ENCODE measurements at regions not wholly inside any gene's neighbourhood (a gene's known extent, or its start where the extent isn't known, plus 50 kb on each side); places are given as distances from the start of the nearest gene placed in this dataset.
A peak's percentile ranks its signal among the peaks of the same experiment; 100 is the strongest.

DNA sequence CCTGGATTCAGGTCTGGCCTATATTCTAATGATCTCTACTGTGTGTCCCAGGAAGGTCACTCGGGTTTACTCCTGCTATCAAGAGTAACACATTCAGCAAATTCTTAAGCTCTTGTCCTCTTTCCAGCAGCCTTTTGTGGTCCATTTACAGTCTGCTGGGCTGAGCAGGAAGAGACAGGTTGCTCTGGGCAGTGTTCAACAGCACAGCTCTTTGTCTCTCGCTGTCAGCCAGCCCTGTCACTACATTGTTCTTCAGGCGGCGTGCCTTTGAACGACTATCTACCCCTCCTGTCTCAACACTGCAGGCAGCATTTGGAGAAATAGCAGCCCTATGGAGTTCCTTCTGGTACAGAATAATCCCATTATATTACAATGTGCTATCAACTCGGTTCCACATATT is 192.2 kb upstream of the TBX20 start:
- no peak for DNase-seq

DNA sequence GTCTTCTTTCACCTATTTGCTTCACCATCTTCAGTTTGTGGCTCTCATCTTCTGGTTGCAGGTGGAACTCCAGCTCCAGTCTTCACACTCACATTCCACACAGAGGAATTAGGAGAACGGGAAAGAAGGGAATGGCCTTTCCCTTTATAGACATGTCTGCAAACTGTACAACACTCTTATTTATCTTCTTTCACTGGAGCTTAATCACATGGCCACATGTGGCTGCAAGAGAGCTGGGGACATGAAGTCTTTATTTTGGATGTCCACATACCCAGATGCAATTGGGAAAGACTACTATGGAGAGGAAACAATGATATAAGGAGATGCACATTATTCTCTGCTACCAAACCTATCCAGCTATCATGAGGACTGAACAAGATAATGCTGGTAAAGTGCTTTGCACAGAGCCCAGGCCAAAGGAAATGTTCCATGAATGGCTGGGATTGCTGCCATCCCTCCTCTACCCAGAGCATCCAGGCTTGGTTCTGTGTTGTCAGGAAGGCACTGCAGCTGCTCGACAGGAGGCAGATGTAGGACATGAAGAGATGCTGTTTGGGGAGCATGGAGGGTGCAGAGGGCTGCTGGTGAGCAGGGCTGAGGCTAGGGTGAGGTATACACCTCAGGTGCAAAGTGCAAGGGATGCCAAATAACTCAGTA is 183.8 kb upstream of the TBX20 start:
- DNase-seq: no peak

DNA sequence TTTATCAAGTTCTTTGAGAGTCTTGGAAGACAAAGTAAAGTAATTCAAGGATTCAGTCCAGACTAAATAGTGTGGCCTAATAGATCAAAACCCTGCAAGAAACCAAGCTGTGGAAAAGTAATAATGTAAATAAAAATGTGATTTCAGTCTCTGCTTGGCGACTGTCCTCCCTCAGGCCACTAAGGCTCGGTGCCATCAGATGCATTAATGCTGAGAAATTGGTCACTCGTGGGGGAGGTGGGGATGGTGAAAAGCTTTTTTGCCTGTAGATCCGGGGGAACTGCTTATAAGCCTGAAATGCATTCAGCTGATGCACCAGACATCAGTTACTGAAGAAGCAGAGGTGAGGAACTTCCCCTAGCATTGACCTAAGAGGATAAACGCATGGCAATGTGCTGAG is 182.6 kb upstream of the TBX20 start:
- no peak for DNase-seq

- no peak for DNase-seq
These were observed 176.8 kb upstream of the TBX20 start for GRCh38 chr7:35430547-35431153.

DNA sequence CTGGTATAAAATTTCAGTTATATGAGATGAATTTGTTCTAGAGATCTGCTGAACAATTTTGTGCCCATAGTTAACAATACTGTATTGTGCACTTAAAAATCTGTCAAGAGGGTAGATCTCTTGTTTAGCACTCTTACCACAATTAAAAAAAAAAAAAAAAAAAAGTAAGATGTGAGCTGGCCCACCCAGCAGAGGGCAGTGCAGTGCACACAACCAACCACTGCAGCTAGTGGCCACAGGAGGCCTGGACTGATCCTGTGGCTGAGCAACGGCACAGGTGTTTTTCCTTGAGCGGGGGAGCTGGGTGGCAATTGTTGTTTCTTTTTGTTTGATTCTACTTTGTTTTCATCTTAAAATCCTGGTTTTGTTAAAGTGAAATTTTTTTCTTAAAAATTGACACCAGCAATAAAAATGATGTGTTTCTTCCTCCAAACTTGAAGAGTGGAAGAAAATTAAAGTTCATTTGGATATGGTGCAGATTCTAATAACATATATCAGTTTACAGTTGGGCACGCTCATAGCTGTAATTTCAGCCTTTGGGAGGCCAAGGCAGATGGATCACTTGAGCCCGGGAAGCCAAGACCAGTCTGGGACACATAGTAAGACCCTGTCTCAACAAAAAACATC is 171.1 kb upstream of the TBX20 start:
- peak; percentile 23 for DNase-seq

- DNase-seq: no peak
These were observed 170.5 kb upstream of the TBX20 start for GRCh38 chr7:35424440-35424839.

GRCh38 chr7:35422715-35423114 is 168.8 kb upstream of the TBX20 start:
- DNase-seq: no peak

GRCh38 chr7:35420656-35421055 is 166.8 kb upstream of the TBX20 start:
- no peak for DNase-seq

- DNase-seq: no peak
These were observed 165.5 kb upstream of the TBX20 start for GRCh38 chr7:35419391-35419755.

DNA sequence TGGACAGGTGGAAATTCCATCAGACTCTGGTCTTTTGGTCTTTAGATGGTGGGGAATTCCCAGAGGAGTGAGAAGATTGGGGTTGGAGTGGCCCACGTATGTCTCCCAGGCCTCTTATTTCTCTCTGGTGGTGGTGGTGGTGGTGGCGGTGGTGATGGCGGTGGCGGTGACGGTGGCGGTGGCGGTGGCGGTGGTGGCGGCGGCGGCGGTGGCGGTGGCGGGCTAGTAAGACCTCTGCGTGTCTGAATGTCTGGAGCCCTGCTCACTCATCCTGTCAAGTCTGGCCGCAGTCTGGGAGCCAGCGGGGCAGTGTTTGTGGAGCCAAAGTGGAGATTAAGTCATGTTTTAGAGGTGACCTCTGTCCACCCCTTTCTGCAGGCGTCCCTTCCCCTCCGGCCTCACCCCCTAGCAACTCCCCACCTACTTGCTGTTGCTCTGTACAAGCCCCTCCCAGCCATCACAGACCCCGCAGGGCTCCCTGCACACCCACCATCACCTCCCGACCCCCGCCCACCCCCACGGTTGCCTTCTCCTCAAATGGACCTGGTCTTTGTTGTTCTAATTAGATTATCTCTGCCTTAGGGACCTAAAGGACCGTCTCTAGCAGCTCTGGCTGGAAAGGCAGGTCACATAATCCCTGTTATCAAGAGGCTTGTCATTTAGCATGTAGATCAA is 165.0 kb upstream of the TBX20 start:
- DNase-seq: no peak

DNA sequence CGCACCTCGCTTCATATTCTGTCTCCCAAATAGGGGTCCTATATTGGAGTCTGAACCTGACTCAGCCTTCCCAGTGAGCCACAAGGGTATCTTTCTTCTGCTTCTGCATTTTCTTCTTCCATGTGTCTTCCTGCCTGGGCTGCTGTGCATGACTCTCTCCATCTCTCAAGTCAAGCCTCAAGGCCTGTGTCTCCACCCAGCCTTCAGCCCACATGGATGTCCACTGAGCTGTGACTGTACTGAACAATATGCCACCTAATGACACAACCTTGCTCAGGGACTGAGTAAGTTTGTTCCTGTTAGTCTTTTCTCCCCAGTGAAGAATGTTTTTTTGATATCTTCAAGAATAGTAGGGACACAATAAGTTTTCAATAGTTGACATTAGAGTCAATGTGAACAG is 162.7 kb upstream of the TBX20 start:
- DNase-seq: no peak

- no peak for DNase-seq
These were observed 161.5 kb upstream of the TBX20 start for GRCh38 chr7:35415411-35415822.

- DNase-seq: no peak
These were observed 157.4 kb upstream of the TBX20 start for GRCh38 chr7:35411331-35411730.

- DNase-seq: no peak
These were observed 151.6 kb upstream of the TBX20 start for GRCh38 chr7:35405461-35405860.

GRCh38 chr7:35401217-35401879 is 147.4 kb upstream of the TBX20 start:
- no peak for DNase-seq

DNA sequence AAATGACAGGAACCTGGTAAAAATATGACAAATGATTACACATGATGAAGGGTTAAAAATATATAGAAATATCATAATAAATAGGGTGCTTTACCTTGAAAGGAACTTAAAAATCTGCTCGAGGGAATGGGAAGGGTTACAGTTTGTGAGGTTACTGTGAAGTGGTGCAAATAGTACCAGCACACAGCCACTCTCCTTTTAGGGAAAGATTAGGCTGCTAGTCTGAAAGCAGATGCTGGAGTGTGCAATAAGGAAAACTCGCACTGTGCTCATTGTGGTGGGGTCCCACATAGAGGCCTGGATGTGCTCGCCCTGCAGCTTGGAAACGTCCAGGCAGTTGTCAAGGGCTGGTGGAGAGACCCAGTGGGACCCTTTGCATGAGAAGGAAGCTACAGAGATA is 145.9 kb upstream of the TBX20 start:
- no peak for DNase-seq

DNA sequence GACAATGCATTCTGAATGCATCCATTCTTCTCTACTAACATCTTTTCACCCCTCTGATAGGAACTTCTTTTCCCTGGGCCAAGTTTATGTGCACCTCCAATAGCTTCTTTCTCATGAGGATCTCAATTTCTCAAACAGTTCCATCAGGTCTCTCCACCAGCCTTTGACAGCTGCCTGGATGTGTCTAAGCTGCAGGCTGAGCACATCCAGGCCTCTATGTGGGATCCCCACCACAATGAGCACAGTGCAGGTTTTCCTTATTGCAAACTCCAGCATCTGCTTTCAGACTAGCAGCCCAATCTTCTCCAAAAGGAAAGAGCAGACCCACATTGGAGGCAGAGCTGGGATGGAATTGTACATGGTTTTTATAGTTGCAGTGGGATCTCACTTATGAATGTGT is 145.3 kb upstream of the TBX20 start:
- no peak for DNase-seq

- no peak for DNase-seq
These were observed 144.6 kb upstream of the TBX20 start for GRCh38 chr7:35398518-35398917.

DNA sequence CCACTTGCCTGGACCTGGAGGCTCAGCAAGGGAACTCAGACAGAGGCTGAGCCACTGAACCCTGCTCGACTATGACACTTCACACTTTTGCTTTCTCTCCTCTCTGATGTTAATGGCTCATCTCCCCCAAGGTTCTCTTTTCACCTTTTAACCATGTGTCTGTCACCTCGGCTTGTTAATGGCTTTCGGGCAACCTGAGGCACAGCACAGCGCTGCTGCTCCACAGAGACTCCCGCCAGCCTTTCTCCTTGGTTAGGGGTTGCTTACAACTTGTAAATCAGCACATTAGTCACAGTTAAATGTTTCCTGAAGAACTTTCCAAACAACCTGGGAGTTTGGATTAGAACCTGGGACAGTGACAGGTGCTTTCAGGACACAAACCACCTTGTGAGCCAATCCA is 136.2 kb upstream of the TBX20 start:
- DNase-seq: no peak

- no peak for DNase-seq
These were observed 135.7 kb upstream of the TBX20 start for GRCh38 chr7:35389636-35390035.

DNA sequence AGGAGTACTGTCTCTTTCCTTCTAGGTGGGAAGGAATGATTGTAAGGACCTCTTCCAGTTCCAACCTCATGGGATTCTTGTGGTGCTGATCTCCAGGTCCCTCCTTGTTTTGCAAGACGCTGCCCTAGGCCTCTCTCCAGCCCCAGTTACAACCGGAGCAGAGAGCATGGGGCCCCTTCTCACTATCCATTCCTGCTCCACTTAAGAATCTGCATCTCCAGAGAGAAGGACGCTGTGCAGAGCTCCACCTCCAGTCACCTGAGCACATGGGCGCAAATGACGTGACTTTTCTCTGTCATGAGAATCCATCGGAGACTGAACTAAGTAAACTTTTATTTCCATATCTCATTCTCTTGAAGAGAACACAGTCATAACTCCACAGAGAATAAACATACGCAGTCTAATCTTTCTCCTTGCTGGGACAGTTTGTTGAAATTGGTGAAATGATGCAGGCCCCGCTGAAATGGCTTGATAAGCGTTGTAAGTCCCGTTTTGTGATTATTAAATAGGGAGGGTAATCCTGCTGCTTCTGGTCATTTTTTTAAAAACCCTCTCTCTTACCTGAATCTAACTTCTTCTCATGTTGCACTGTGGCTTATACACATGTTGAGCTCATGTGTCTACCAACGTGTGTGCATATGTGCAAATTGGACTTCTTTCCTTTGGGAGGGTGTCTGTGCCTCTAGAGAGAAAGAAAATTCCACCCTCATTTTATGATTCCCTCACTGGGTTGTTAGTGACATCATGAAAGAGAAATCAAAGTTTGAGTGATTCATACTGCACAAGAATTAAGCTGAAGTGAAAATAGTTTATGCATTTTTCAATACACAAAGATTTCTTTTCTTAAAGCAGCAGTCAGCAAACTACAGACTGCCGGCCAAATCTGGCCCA is 133.2 kb upstream of the TBX20 start:
- no peak for DNase-seq
